ENCODE measurements at regions not wholly inside any gene's neighbourhood (a gene's known extent, or its start where the extent isn't known, plus 50 kb on each side); places are given as distances from the start of the nearest gene placed in this dataset.

DNA sequence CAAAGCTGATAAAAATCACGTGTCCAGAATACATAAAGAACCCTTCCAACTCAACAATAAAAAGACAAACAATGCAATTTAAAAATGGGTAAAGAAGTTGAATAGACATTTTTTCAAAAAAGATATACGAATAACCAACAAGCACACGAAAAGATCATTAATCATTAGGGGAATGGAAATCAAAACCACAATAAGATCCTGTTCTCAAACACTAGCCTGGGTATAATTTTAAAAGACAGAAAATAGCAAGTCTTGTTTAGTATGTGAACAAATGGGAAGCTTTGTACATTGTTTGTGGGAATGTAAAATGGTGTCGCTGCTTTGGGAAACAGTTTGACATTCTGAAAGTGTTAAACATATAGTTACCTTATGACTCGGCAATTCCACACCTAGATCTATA lies 86.3 kb upstream of the LMNTD1 start:
- Histone ChIP-seq H3K36me3 (no peaks in the 10 kb centered on the region), H3K27me3 (replicated peaks in 1 of 7) (no peaks in the 10 kb centered on the region), H3K27ac (no peak overlapping the region), H3K4me1 (no peaks in the 10 kb centered on the region), H3K9me3 (peaks cover 0 to 7% (median 0%) of the 10 kb centered on the region in 8 donors), H3K4me3 (no peak overlapping the region)
- WGBS, 5 donors = 53 to 66% (median 59%) methylated on average over 5 of the region's 5 CpGs
- intact Hi-C loops (cut with DNase I; ENCODE audit: low total_unique reads) = no loop called here
- no peak for DNase-seq
- TF ChIP-seq, protein P1, sequence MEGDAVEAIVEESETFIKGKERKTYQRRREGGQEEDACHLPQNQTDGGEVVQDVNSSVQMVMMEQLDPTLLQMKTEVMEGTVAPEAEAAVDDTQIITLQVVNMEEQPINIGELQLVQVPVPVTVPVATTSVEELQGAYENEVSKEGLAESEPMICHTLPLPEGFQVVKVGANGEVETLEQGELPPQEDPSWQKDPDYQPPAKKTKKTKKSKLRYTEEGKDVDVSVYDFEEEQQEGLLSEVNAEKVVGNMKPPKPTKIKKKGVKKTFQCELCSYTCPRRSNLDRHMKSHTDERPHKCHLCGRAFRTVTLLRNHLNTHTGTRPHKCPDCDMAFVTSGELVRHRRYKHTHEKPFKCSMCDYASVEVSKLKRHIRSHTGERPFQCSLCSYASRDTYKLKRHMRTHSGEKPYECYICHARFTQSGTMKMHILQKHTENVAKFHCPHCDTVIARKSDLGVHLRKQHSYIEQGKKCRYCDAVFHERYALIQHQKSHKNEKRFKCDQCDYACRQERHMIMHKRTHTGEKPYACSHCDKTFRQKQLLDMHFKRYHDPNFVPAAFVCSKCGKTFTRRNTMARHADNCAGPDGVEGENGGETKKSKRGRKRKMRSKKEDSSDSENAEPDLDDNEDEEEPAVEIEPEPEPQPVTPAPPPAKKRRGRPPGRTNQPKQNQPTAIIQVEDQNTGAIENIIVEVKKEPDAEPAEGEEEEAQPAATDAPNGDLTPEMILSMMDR (IDR thresholded peaks at IDR 0.05 in 8 of 11, conservative IDR thresholded peaks at IDR 0.05 in 3 of 11) = no peak
- no peak for TF ChIP-seq POLR2A (IDR thresholded peaks at IDR 0.05)
- TF ChIP-seq POLR2AphosphoS5 (IDR thresholded peaks at IDR 0.05) = no peak

GRCh38 chr12:25644979-25645378 lies 91.9 kb upstream of the LMNTD1 start:
- no peak overlapping the region for H3K4me3 ChIP-seq
- TF ChIP-seq POLR2A (IDR thresholded peaks at IDR 0.05) (no peak), POLR2AphosphoS5 (IDR thresholded peaks at IDR 0.05) (no peak)
- TF ChIP-seq, protein P1 (IDR thresholded peaks at IDR 0.05 in 8 of 11, conservative IDR thresholded peaks at IDR 0.05 in 3 of 11) = no peak
- no peaks in the 10 kb centered on the region for H3K4me1 ChIP-seq
- intact Hi-C loops (cut with DNase I; ENCODE audit: low total_unique reads) = no loop called here
- no peak for DNase-seq
- H3K9me3 ChIP-seq = no peaks in the 10 kb centered on the region
- WGBS, 5 donors = 61 to 77% (median 74%) methylated on average over 3 of the region's 3 CpGs
- peaks cover 0 to 13% (median 6%) of the 10 kb centered on the region in 7 donors for H3K27me3 ChIP-seq (replicated peaks in 1 of 7)
- no peaks in the 10 kb centered on the region for H3K36me3 ChIP-seq
- H3K27ac ChIP-seq = no peak overlapping the region

DNA sequence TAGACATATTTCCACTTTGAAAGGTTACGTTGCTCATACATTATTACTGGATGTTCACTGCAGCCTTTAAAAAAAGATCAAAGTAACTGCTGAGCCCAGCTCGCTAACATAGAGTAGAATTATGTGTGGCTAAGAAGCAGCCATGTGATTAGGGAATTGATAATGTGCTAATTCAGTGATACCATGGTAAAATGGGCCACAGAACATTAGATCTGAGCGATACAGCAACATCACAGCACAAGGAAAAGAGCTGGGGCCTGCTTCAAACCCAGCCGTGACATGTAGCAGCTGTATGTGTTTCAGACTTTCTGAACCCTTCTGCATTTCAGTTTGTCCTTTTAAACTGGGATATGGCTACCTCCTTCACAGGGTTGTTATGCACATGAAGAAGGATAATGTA lies 92.3 kb upstream of the LMNTD1 start:
- DNase-seq = no peak
- WGBS, 5 donors = 65 to 87% (median 69%) methylated on average over 3 to 4 of the region's 4 CpGs
- no peak overlapping the region for H3K4me3 ChIP-seq
- TF ChIP-seq, protein P1 (IDR thresholded peaks at IDR 0.05 in 8 of 11, conservative IDR thresholded peaks at IDR 0.05 in 3 of 11) = no peak
- no peak for TF ChIP-seq POLR2A (IDR thresholded peaks at IDR 0.05)
- TF ChIP-seq POLR2AphosphoS5 (IDR thresholded peaks at IDR 0.05) = no peak
- intact Hi-C loops (cut with DNase I; ENCODE audit: low total_unique reads) = no loop called here
- H3K27ac ChIP-seq = no peak overlapping the region
- peaks cover 0 to 13% (median 6%) of the 10 kb centered on the region in 7 donors for H3K27me3 ChIP-seq (replicated peaks in 1 of 7)
- no peaks in the 10 kb centered on the region for H3K4me1 ChIP-seq
- H3K9me3 ChIP-seq = no peaks in the 10 kb centered on the region
- no peaks in the 10 kb centered on the region for H3K36me3 ChIP-seq

DNA sequence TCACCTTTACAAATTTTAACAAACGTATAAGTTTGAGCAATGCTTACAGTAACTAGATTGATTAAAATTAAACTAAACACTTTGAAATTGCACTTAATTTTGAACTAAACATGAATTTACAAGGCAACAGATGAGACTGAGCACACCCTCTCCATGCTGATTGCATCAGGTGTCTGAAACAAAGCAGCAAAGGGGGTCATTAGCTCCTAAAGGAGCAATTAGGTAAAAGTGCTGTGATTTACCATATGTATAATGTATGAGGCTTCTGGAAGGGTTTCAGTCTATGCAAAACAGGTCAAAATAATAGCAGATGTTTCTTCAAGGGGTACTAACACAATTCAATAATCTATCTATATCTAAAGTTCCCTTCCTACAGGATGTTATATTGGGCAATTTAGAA lies 98.8 kb upstream of the LMNTD1 start:
- no peak overlapping the region for H3K27ac ChIP-seq
- no peak overlapping the region for H3K4me3 ChIP-seq
- DNase-seq = no peak
- 77 to 93% (median 86%) methylated on average over 1 of the region's 1 CpG for WGBS, 5 donors
- H3K9me3 ChIP-seq = no peaks in the 10 kb centered on the region
- H3K36me3 ChIP-seq = no peaks in the 10 kb centered on the region
- peaks cover 0 to 8% (median 7%) of the 10 kb centered on the region in 6 donors for H3K4me1 ChIP-seq
- peaks cover 0 to 11% (median 6%) of the 10 kb centered on the region in 7 donors for H3K27me3 ChIP-seq (replicated peaks in 1 of 7)
- TF ChIP-seq POLR2AphosphoS5 (IDR thresholded peaks at IDR 0.05) (no peak), POLR2A (IDR thresholded peaks at IDR 0.05) (no peak)
- TF ChIP-seq, protein P1 (IDR thresholded peaks at IDR 0.05 in 8 of 11, conservative IDR thresholded peaks at IDR 0.05 in 3 of 11) = no peak
- intact Hi-C loops (cut with DNase I; ENCODE audit: low total_unique reads) = no loop called here

Measured in spleen (tissue), 11 donors.